BJ (cell line): ENCODE measurements at regions not wholly inside any gene's neighbourhood (a gene's known extent, or its start where the extent isn't known, plus 50 kb on each side); places are given as distances from the start of the nearest gene placed in this dataset.

Source experiments
- CTCF ChIA-PET: fragments of 350-600 bp; formaldehyde crosslinking; extraction: SDS; loops from one replicate; lab custom pipeline; 2021; ENCODE audit warnings: antibody characterized with exemption, inconsistent platforms; lab: Yijun Ruan, JAX
- POLR2A ChIA-PET: fragments of 300-600 bp; sonication (Branson Sonifier 250); formaldehyde crosslinking; extraction: SDS; loops from one replicate; lab custom pipeline; 2021; ENCODE audit warnings: antibody characterized with exemption; lab: Charles Lee
- DNase-seq: peaks from one replicate; pipeline ENCODE4 v3.0.0-alpha.2; 2011; ENCODE audit warnings: low read depth
- H3K27me3 ChIP-seq: 2 replicates; pipeline ENCODE4 v1.6.0; 2011; ENCODE audit warnings: low read length; ENCODE audit not compliant: control insufficient read depth, insufficient read depth
- H3K36me3 ChIP-seq: 2 replicates; pipeline ENCODE4 v1.5.1; 2011; ENCODE audit warnings: low read length; ENCODE audit not compliant: control insufficient read depth, insufficient read depth
- H3K4me3 ChIP-seq: 2 replicates; pipeline ENCODE4 v1.5.1; 2011; ENCODE audit warnings: low read depth, mild to moderate bottlenecking, control low read depth, low read length
- CTCF ChIP-seq: IDR thresholded peaks from 2 replicates; pipeline ENCODE4 v1.5.1; 2011; ENCODE audit warnings: low read depth, mild to moderate bottlenecking, control low read depth, inconsistent platforms, low read length, moderate library complexity; ENCODE audit not compliant: insufficient read depth

DNA sequence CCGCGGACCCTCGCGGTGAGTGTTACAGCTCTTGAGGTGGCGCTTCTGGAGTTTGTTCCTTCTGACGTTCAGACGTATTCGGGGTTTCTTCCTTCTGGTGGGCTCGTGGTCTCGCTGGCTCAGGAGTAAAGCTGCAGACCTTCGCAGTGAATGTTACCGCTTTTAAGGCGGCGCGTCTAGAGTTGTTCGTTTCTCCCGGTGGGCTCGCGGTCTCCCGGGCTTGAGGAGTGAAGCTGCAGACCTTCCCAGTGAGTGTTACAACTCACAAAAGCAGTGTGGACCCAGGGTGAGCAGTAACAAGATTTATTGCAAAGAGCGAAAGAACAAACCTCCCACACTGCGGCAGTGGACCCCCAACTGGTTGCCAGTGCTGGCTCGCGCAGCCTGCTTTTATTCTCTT lies 177.1 kb downstream of the UACA start:
- Histone ChIP-seq H3K4me3 (no peak overlapping the region), H3K36me3 (no peaks in the 10 kb centered on the region), H3K27me3 (peaks cover under 1% of the 10 kb centered on the region; the same call in 1 of the 2 replicates)
- no peak for DNase-seq
- TF ChIP-seq CTCF, result no peak
- POLR2A ChIA-PET, result no interaction called here
- CTCF ChIA-PET, result interaction anchor here (0.7 to 1.1 kb wide), 3 partner anchors 12 to 1123 kb away, joined by 3 read pairs; no protein-coding TSS in a partner anchor

DNA sequence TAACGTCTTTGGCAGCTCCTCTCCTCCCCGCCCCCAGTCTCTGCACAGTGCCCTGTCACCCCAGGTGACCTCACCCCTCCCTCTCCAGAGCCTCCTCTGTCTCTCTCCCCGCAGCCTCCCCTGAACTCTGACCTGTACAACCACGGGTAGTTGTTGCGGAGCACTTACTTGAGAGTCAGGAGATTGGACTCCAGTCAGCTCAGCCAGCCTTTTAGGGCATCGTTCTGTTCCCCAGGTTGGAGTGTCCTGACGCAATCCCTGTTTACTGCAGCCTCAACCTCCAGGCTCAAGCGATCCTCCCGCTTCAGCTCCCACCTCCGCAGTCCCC lies 177.7 kb downstream of the UACA start:
- no peak for TF ChIP-seq CTCF
- ChIA-PET CTCF (interaction anchor here (0.7 to 1.1 kb wide), 5 partner anchors 9 to 1123 kb away, joined by 3 to 4 read pairs (median 3); no protein-coding TSS in a partner anchor), POLR2A (no interaction called here)
- Histone ChIP-seq H3K4me3 (no peak overlapping the region), H3K36me3 (no peaks in the 10 kb centered on the region), H3K27me3 (peaks cover 2% of the 10 kb centered on the region; the same call in 1 of the 2 replicates)
- no peak for DNase-seq

DNA sequence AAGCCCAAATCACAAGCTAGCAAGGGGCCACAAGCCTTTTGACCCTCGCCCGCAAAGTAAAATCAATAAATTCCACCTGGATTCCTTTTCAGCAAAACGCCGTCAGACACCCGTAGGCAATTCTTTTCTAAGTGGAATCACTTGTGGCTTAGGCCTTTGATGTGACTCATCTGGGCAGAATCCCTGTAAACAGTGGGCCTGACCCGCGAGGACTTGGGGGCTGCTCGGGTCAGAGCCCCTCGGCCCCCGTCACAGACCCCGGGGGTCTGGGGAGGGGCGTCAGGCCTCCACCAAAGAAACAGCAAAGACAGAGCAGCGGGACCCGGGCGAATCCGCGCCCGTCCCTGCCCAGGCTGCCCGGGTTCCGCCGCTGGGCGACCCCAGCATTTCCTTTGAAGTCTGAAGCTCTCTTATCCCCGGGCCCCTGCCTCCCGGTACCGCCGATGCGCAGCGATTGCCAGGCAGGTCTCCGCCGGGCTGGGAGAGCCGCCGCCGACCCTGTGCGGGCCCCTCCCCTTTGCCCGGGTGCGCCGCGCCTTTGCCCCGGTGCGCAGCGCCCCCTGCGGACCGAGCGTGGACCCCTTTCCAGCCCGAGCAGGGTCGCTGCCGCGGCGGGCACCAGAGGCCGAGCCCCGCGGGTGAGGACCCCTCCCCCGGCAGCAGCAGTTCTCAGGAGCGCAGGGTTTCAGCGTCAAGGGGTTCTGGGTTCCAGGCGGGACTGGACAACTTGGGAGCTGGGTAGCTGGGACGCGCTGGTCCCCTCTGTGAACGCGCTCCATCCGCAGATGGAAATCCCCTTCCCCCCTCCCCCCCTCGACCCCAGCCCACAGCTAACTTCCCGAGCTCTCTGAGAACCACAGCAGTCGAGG lies 178.3 kb downstream of the UACA start:
- CTCF ChIA-PET, result interaction anchor here (0.6 to 1.1 kb wide), 5 partner anchors 9 to 1106 kb away, joined by 3 to 4 read pairs (median 3); no protein-coding TSS in a partner anchor
- peaks cover 2% of the 10 kb centered on the region; the same call in 1 of the 2 replicates for H3K27me3 ChIP-seq
- H3K36me3 ChIP-seq, result no peaks in the 10 kb centered on the region
- TF ChIP-seq CTCF, result peak; percentile 40
- POLR2A ChIA-PET, result no interaction called here
- DNase-seq, result no peak
- peak overlapping the region; percentile 21 for H3K4me3 ChIP-seq

DNA sequence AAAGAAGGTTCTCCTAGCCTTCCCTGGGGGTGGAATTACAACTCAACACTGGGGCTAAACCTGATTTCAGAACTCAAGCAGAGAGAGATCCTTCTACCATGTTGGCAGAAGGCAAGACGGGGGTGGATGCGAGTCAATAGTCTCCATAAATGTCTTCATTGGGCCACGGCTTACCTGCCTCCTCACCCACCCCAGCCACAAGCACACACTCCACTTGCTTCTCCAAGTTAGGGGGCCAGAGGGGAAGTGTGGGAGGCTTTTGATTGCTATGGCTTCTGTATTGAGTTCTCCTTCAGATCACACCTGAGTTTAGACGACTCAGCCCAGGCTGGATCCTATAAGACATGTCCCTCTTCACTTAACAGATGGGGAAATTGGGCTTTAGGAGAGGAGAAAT lies 178.9 kb downstream of the UACA start:
- ChIA-PET POLR2A (no interaction called here), CTCF (interaction anchor here (0.6 to 0.9 kb wide), 3 partner anchors 10 to 1105 kb away, joined by 3 to 4 read pairs (median 3); no protein-coding TSS in a partner anchor)
- Histone ChIP-seq H3K27me3 (peaks cover 2% of the 10 kb centered on the region; the same call in 1 of the 2 replicates), H3K4me3 (no peak overlapping the region), H3K36me3 (no peaks in the 10 kb centered on the region)
- no peak for DNase-seq
- no peak for TF ChIP-seq CTCF

- Histone ChIP-seq H3K4me3 (no peak overlapping the region), H3K36me3 (no peaks in the 10 kb centered on the region), H3K27me3 (peaks cover 2% of the 10 kb centered on the region; the same call in 1 of the 2 replicates)
- CTCF ChIA-PET, result no interaction called here
- DNase-seq, result no peak
- no peak for TF ChIP-seq CTCF
- POLR2A ChIA-PET, result no interaction called here
These were observed 180.4 kb downstream of the UACA start for GRCh38 chr15:70583006-70583405.
